Mucosa of descending colon (tissue), 3 donors: ENCODE measurements at regions not wholly inside any gene's neighbourhood (a gene's known extent, or its start where the extent isn't known, plus 50 kb on each side); places are given as distances from the start of the nearest gene placed in this dataset.
A peak's percentile ranks its signal among the peaks of the same experiment; 100 is the strongest.

Experiments used
- ATAC-seq: fragments of 200-7000 bp; cut with Tn5 transposase; one replicate; pipeline ENCODE4 v1.9.1; 2020; ENCODE audit warnings: mild to moderate bottlenecking, moderate library complexity
- DNase-seq, 3 donors: peaks; one replicate each; pipeline ENCODE4 v3.0.0-alpha.2; 2020
- H3K36me3 ChIP-seq: fragments of 200-600 bp; one replicate; pipeline ENCODE4 v1.8.0; 2021; ENCODE audit warnings: low read depth, mild to moderate bottlenecking
- H3K4me1 ChIP-seq: fragments of 200-600 bp; one replicate; pipeline ENCODE4 v1.8.0; 2021; ENCODE audit warnings: low read depth, mild to moderate bottlenecking
- H3K4me3 ChIP-seq: fragments of 200-600 bp; one replicate; pipeline ENCODE4 v1.8.0; 2021; ENCODE audit warnings: mild to moderate bottlenecking
- H3K9me3 ChIP-seq: fragments of 200-600 bp; one replicate; pipeline ENCODE4 v1.8.0; 2021; ENCODE audit warnings: mild to moderate bottlenecking
- CTCF ChIP-seq: fragments of 200-600 bp; IDR thresholded peaks from one replicate; pipeline ENCODE4 v1.8.0; 2022; ENCODE audit warnings: antibody characterized with exemption, mild to moderate bottlenecking
- intact Hi-C, 2 donors: fragments of 100-400 bp; cut with DNase I in 1 of 2; cut with micrococcal nuclease in 1 of 2; formaldehyde crosslinking; loops; one replicate each; pipeline versions ENCODE4 v1.11.0 to v1.11.1; 2022; cut with DNase I, micrococcal nuclease
- donor health status: DM: no; HTN: no; CAD: no; lungs with moderate emphysema.
- donor health status: DM: no; HTN: no; CAD: no.
- donor health status: DM: no; HTN: yes; CAD: no.

- peaks cover 11% of the 10 kb centered on the region for H3K4me1 ChIP-seq
- H3K4me3 ChIP-seq: no peak overlapping the region
- no peaks in the 10 kb centered on the region for H3K9me3 ChIP-seq
- no peaks in the 10 kb centered on the region for H3K36me3 ChIP-seq
- no peak for DNase-seq
- no peak for TF ChIP-seq CTCF
- ATAC-seq: no peak
- intact Hi-C loops: no loop called here
Measured at GRCh38 chr15:96051598-96051997, 278.9 kb upstream of the NR2F2 start.

DNA sequence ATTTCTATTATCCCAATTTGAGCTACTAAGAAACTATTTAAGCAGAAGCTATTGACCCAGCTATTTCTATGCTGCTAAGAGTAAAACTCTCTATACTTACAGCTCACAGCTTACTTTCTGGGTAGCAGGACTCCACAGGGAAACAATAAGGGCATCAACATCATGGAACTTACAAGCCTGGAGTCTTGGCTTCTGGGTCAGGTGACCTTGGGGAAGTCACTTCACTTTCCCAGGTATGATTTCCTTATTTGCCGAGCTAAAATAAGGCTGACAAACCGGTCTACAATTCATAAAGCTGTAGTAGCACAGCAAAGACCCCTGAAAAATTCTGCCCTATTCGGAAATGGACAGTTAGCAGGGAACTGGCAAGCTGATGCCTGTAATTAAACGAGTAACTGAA lies 278.3 kb upstream of the NR2F2 start:
- TF ChIP-seq CTCF: no peak
- Histone ChIP-seq H3K4me3 (no peak overlapping the region), H3K36me3 (no peaks in the 10 kb centered on the region), H3K9me3 (no peaks in the 10 kb centered on the region), H3K4me1 (peaks cover 11% of the 10 kb centered on the region)
- ATAC-seq: no peak
- DNase-seq: no peak
- intact Hi-C loops: no loop called here

- intact Hi-C loops: no loop called here
- DNase-seq: no peak
- Histone ChIP-seq H3K4me1 (peaks cover 11% of the 10 kb centered on the region), H3K36me3 (no peaks in the 10 kb centered on the region), H3K4me3 (no peak overlapping the region), H3K9me3 (no peaks in the 10 kb centered on the region)
- peak; percentile 38 for ATAC-seq
- no peak for TF ChIP-seq CTCF
Measured at GRCh38 chr15:96052572-96053030, 277.9 kb upstream of the NR2F2 start.

DNA sequence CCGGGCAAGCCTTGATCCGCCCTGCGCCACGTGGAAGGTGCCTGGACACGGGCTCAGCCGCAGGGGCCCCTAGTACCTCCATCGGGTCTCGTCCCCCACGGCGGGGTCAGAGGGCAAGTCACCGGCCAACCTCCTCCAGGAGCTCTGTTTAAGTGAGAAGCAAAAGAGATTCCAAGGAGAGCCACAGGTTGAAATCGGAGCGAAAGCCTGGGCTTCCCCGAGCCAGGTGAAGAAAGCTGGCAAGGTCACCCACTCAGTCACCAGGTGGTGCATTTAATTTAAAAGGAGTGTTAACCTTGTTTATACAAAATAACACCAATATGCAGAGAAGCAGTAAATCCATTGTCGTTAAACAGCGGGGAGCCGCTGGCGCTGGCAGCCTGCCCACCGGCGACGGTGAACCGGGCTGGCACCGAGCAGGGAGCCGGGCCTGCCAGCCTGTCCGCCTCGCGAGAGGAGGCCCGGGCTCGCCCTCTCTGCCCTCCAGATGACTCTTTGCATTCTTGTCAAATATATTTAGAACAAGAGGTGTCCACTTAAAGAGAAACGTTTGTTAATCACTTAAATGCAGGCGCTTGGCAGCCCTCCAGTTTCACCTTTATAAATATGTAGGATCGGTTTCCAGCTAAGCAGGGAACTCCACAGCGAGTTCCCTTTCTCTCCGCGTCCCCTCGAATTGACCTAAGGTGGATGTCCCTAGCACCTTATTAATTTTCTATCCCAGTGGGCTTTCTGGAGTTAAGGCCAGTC lies 277.3 kb upstream of the NR2F2 start:
- Histone ChIP-seq H3K9me3 (no peaks in the 10 kb centered on the region), H3K4me3 (no peak overlapping the region), H3K36me3 (no peaks in the 10 kb centered on the region), H3K4me1 (peaks cover 11% of the 10 kb centered on the region)
- ATAC-seq: peak; percentile 57
- no peak for TF ChIP-seq CTCF
- intact Hi-C loops: no loop called here
- peak; percentile 43 to 45 (median 44) for DNase-seq

- no peak for TF ChIP-seq CTCF
- H3K4me1 ChIP-seq: peaks cover 11% of the 10 kb centered on the region
- H3K9me3 ChIP-seq: no peaks in the 10 kb centered on the region
- H3K36me3 ChIP-seq: no peaks in the 10 kb centered on the region
- intact Hi-C loops: no loop called here
- ATAC-seq (no peak), DNase-seq (no peak)
- no peak overlapping the region for H3K4me3 ChIP-seq
Measured at GRCh38 chr15:96053781-96054428, 276.6 kb upstream of the NR2F2 start.
